ENCODE measurements at regions not wholly inside any gene's neighbourhood (a gene's known extent, or its start where the extent isn't known, plus 50 kb on each side); places are given as distances from the start of the nearest gene placed in this dataset.

DNA sequence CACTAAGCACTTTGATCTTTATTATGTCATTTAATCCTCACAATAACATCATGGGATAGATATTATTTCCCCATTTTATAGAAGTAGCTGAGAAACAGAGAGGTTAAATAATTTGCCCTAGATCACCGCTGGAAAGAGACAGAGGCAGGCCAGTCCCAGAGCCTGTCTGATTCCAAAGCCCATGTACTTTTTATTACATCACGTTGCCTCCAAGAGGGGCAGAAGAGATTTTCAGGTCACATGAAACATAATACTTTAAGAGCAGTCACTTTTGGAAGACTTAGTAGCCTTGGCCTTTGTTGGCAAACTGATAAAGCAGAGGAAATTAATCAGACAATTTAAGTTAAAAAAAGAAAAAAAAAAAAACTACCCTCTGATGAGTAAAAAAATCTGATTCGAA, 200.2 kb upstream of the ARHGAP20 start:
- no peak for DNase-seq

DNA sequence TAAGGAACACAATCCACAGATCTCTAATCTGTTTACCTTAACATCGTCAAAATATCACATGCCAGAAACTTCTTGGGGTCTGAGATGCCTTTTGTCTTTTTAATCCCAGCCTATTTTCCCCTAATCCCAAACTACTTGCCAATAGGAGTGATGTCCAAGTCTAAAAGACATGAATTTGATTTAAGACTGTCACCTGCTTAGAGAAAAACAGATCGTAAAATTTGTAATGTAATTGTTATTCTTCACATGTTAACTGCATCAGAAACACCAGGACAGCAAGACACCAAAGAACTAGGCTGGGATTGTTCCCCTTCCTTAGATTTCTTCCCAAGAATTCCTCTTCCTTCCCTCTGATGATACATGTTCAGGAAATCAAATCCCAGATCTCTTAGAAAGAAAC, 198.1 kb upstream of the ARHGAP20 start:
- DNase-seq: no peak

DNA sequence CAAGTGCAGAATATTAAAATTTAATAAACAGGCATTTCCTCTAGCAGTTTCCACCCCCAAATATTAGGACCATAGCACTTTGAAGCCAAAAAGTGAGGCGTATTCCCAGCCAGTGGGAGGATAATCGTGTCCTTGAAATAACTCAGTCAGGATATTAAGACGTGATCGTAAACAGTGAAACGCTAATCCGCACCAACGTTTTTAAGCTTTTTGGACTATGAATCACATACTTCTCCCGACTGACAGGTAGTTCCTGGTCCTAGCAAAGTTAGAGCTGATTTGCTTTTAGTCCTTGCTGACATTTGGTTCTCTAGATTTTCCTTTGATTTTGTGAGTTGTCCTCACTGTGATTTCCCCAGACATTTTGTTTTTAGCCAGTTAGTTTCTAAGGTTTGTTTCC, 197.1 kb upstream of the ARHGAP20 start:
- no peak for DNase-seq

DNA sequence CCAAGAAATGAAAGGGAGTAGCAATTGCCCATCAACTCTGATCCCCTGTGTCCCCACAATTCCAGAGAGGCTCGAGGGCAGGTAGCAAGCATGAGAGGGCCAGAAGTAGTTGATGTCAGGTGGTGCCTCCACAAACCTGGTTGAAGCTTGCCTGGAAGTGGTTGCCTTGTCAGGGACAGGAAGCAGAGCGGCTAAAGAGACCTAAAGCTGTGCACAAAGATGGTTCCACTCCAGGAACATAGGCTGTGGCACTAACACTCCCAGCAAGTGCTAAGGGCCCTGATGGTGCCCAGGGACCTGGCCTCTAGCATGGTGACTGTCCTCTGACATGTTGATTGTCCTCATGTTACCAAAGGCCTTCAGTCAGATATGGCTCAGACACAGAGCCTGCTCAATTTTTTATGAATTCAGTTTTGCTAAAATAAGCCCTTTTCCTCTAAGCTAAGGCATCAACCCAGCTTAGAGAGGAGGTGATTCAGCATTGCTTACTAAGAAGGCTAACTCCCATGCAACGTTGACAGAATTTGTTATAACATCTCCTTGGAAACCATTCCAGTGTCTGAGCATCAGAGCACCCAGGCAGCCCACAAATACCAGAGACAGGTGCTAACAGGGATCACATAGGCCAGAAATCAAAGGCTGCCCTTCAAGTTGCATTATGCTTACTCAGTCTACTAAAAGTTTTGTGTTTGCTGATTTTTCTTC, 196.3 kb upstream of the ARHGAP20 start:
- DNase-seq: no peak

DNA sequence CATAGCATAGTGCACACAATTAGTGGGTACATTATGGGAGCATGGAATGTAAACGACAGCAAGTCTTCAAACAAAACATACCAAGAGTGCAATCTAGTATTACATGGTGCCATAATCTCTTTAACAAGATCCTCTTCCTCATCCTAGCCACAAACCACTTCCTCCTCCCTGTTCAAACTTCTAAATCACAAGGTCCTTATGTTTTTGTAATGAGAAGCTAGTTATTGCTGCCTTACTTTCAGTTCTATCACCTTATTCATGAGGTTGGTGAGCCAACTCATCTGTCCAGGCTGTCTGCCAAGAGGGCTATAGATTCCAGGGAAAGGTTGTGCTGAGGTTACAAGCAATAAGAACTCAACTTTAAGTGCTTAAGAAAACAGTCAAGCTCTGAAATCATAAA, 195.4 kb upstream of the ARHGAP20 start:
- peak in 1 of 2 experiments; percentile 30 for DNase-seq

DNA sequence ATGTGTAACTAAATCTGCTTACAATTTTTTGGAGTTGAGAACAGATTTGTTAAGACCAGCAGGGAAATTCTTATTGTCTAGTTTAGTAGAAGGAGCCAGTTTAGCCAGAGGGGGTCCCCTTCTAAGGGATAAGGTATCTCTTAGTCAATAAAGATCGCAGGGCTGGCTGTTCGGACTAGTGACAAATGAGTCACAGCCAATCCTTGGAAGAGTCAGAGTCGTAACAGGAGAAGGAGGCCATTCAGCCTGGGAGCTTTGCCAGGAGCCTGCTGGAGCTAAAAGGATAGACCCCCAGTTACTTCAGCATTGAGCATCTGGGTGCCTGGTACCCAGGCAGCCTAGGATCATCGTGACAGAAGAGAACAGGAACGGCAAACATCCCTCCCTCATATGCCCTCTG, 191.6 kb upstream of the ARHGAP20 start:
- DNase-seq: peak; percentile 53 to 79

DNA sequence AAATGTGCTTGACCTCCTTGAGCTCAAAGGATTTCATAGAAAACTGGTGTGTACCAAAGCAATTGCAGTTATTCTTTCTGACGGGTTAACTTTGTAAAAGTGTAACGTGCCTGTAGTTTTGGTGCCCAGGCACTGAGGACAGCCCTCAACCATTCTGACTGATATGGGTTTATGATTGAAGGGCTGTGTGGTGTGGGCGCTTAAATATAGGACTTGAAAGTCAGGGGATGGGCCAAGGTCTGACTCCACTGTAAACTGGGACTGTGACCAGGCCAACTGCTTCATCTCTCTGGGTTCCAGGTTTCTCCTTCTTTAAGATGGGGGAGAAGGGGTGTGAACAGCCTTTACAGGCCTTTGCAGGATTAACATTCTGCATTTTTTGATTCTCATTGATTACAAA, 191.1 kb upstream of the ARHGAP20 start:
- DNase-seq: no peak

DNA sequence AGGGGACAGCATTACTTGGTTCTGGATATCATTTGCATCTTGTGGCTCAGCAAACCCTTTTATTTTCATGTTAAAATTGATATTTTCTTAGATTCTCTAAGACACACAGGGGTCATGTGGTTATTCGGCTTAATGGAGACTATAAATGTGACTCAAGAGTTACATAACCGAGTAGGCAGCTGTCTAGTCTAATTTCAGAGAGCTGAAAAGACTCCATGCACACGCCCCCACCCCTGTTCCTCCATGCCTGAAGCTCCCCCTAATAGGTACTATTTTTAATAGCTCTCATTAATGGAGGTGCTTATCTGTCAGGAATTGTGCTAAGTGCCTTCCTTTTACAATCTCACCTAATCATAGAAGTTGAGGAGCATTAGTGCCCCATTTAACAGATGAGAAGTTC, 189.2 kb upstream of the ARHGAP20 start:
- no peak for DNase-seq

DNA sequence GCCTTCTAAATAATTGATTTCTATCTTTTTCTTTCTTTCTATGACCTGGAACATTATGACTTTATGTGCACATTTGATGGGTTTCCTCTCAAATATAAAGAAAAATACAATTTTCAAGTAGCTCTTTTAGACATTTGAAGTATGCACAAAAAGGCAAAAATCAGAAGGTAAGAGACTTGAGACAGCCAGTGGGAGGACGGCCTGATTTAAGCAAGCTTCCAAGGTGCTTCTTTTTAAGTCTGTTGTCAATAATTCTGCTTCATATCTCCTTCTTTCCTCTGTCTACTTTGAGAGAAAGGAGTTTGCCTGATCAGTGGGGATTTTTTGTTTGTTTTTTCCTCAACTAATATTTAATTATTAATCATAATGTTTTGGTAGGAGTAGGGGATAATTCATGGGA, 188.2 kb upstream of the ARHGAP20 start:
- DNase-seq: no peak

DNA sequence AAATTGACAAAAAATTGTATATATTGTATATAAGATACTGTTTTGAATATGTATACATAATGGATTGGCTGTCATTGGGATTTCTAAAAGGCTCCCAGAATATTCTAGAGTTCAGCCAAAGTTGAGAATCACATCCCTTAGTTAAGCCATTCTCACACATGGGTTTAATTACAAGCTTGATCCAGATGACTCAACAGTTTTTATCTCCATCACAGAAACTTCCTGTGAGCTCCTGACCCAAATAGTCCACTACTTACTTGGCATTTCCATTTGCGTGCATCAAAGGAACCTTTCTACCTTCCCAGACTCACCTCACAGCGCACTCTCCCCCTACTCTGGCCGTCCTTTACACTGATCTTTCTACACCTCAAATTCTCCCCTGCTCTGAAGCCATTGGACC, 184.8 kb upstream of the ARHGAP20 start:
- DNase-seq: no peak

DNA sequence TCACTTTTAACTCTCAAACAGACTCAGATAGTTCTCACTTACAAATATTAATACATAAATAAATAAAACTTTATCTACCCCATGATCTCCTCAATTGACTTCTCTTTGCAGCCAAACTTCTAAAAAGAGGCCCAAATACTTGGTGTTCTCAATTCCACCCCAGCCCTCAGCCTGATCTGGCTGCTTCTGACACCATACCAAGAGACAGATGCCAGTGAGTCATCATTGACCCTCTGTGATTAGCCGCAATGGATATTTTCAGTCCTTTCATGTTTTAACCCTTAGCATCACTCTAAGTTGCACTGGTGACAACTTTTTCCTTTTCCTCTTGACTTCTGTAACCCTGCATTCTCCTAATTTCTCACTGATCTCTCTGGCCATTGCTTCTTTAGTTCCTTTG, 184.1 kb upstream of the ARHGAP20 start:
- DNase-seq: peak in 1 of 2 experiments; percentile 52

DNA sequence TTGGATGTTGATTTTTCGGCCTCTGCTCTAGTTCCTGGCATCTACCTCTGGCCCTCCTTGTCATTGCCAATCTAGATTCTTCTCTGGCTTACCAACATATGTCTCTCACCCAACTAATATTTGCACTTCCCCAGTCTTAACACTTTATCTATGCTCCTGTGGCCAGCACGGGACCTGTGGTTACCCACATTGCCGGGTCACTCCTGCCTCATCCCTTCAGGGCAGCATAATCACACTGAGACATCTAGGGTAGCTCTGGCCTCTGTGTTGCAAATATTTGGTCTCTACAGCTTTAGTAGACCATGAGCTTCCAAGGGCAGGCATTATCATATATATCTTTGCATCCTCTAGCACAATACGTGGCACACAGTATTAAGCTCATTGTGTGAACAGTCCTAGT, 182.0 kb upstream of the ARHGAP20 start:
- DNase-seq: no peak

DNA sequence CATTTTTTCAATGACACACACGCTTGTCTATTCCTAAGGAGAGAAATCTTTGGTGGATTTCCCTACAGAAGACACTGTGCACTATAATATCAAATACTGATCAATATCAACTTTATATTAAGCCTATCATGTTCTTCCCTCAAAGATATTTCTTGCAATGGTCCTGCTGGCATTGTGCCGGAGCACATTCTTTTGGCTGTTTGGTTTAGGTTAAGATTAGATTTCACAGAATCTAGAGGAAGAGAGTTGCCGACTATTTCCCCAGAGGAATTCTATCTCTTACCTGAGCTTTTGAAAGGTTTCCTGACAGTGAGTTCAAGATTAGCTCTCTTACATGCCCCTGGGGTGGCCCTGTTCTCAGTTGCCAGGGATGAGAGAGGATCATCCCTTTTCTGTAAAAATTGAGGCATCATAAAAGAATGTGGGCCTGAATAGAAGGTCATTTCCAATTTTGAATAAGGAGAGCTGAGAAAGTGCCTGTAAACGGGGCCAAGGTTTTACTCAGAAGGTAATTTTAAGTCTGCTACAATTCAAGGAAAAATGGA, 180.6 kb upstream of the ARHGAP20 start:
- no peak for DNase-seq

DNA sequence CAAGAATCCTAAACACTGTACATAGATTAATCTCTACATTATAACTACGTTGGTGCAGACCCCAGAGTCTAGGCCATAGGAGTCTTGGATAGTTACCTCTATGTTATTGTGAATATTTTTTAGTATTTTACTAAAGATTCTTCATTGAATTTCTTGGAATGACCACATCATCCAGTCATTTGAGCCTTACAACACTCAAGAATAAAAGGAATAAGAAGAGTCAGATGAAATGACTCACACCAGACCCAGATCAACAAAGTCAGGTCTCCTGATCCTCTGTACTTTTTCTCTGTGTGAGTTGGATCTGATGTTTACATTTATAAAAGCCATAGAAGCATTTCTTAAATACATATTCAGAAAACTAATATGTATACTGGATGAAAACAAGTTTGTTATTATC, 179.2 kb upstream of the ARHGAP20 start:
- no peak for DNase-seq

DNA sequence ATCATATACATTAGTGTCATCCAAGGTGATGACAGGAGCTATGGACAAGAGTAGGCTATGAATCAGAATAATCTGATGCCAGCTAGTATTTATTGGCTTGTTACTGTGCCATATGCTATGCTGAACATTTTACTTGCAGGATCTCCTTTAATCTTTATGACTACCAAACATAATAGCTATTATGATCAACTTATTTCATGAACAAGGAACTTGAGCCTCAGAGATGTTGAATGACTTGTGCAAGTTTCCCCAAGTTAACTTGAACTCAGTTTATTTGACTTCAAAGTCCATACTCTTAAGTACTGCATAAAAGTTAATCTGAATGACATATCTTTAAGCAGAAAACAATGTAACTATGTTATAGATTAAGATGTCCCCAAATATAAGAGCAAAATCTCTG, 178.8 kb upstream of the ARHGAP20 start:
- DNase-seq: no peak

DNA sequence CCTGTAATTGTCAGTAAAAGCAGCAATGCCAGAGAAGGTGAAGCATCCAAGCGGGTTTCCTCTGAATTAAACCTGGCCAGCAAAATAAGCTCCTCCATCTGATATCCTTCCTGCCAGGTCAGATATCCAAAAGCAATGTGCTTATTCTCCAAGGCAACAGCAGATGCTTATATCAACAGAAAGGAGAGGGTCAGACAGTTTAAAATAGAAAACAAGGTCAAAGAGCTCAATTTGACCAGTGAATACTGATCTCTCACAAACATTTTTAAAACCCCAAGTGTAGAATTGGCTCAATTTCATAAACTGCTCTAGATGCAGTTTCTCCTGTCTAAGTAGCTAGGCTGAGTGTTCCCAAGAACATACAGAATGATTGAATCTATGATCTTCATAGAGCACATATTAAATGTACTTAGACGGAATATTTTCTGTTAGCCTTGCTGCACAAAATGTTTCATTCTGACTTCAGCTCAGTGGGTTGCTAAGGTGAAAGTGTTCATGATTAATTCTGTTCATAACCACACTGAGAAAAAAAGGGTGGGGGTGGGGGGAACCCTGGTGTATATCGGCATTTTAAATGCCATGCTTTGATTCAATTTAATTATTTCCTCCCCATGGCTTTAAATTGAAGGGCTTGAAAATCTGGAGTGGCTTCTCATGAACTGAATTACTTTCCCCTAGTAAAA, 174.2 kb upstream of the ARHGAP20 start:
- no peak for DNase-seq

DNA sequence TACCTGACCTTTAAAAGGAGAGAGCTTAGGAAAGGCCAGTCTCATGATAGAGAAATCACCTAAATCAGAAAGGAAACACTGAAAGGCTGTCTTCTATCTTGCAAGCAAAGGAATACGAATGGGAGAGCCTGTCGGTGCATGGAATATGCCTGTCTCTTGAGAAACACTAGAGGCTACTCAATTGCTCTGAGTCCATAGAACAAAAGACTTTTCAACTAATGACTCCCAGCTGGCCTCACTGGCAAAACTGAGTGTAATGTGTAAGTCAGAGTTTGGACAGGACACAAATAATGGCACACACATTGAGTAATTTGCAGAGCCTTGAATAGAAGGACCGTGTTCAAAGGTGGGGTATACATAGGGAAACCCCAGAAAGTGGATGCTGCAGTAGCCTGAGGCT, 171.0 kb upstream of the ARHGAP20 start:
- DNase-seq: no peak

DNA sequence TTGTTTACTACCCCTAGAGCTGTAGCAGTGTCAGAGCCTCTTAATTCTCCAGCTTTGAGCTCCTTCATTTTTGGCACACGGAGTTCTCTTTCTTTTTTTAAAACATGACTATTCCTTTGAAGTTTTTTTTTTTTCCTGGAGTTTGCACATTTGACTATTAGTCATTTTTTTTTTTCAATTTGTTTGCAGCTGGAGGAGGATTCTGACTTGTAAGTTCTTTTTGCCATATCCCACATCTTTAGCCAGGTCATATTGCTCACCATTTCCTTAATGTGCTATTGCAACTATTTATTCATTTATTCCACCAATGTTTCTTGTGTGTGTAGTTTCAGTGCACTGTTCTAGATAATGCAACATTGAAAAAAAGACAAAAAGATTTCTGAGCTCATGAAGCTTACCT, 166.3 kb upstream of the ARHGAP20 start:
- DNase-seq: no peak

DNA sequence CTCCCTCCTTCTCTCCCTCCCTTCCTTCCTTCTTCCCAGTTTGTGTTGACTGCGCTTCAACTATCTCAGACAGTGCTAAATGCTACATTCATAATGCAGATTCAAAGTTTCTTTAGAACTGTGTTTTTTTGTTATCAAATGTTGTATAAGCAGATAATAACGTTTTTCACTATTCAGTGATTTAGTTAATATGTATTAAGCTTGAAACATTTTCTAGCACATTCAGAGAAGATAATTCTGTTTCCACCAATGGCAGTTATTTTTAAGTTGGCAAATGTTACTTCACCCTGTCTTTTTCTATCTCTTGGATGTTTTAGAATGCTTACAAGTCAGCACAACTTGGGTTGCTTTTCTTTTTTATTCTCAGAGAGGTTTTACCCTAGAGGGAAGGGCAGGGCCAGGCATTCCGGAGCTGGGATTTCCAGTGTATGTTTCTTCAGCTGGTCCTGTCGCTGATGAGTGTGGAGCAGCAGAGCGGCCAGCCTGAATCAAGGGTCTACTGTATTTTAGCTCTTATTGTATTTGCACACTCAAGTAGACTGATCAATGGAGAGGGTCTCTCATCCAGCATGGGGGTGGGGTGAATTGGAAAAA, 162.3 kb upstream of the ARHGAP20 start:
- DNase-seq: no peak

DNA sequence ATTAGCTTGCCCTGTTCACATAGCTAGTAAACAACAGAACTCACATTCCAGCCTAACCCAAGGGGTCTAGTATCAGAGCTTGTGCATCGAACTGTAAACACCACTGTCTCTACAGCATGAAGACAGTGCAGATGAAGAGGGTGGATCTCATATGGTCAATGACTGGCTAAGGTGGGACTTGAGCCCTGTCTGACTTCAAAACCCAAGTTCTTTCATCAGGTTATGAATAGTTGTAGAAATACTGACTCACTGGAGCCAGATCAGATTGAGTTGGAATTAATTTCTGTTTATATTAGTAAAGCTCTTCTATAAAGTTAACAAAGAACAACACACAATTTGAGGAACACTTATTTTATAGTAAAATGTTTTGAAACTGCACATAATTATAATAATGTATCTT, 161.7 kb upstream of the ARHGAP20 start:
- no peak for DNase-seq

DNA sequence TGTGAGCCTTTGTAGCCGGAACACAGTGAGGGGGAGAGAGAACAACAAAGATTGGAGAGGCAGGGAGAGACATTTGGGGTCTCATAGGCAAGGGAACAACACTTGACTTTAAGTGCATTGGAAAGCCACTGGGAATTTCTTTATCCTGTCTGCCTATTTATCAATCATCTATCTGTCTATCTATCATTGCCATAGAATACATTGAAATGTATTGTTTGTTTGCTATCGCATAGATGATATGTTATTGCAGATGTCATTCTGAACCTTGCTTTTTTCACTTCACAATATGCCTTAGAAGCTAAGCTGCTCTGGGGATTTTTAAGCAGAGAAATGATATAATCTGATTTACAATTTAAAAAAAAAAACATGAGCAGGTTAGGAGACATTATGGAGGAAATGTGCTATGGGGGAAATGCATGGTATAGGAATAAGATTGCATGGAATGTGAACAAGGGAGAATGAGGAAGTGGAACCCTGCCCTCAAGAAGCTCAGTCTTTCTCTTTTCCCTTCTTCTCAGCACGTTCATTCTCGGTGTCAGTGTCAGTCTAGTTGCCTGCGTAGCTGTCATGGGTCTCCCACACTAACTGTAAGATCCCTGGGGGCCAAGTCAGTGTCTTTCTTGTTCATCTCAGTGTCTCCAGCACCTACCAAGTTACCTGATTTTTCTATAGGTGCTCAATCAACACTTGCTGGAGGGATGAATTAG, 158.7 kb upstream of the ARHGAP20 start:
- no peak for DNase-seq

DNA sequence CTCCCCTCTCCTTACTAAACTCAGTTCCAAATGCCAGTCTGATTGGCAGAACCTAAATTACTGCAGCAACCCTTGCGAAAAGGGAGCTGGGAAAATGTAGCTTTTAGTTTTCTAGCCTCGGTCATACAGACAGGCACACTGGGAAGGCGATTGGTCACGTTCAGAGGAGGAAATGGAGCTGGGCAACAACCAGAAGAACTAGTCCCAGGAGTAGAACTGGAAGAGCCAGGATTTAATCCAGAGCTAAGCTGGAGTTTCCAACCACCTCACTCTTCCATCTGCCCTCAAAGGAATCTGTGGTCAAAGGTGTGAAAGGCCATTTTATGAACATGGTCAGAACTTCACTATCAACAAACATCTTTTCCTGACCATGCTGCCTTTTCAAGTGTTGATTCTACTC, 155.7 kb upstream of the ARHGAP20 start:
- no peak for DNase-seq

DNA sequence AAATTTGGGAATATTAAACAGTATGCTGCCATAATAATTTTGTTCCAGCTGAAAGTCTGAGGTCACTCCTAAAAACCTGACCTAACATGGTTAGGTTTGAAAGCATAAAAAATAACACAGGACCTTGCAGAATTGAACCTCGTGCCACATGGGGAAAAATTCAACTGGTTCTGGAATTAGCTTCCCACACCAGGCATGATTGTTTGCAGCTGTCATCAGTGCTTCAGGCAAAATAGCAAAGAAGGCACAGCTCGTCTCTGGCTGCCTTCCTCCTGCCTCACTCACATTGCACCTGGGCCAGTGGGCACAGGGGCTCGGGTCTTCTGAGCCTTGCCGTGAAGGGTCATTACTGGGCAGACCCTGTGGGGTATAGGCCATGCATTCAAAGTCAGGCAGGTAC, 153.8 kb upstream of the ARHGAP20 start:
- DNase-seq: no peak

DNA sequence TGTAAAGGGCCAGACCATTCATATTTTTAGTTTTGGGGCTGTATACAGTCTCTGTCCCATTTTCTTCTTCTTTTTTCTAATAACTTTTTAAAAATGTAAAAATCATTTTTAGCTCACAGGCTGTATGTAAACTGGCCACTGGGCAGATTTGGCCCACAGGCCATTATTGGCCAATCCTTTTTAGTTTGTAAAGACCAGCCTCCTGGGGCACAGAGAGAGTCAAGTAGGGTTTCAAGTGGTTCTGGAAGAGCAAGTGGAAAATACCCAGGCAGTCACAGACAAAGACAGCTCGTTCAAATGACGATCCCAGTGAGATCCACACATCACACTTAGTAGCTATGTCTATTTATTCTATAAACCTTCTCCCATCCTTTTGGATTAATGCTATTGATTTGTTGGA, 150.2 kb upstream of the ARHGAP20 start:
- DNase-seq: no peak

Measured in NCI-H446 (cell line).